HepG2 (cell line): ENCODE measurements at regions not wholly inside any gene's neighbourhood (a gene's known extent, or its start where the extent isn't known, plus 50 kb on each side); places are given as distances from the start of the nearest gene placed in this dataset.

Experiments used
- PAXIP1 ChIP-seq: sonication (generic); formaldehyde crosslinking; conservative IDR thresholded peaks from 2 replicates; pipeline ENCODE4 v1.4.0; 2020; ENCODE audit warnings: mild to moderate bottlenecking, missing genetic modification reagents, moderate library complexity
- SRY ChIP-seq: sonication (generic); formaldehyde crosslinking; IDR thresholded peaks from 2 replicates; pipeline ENCODE4 v1.8.0; 2022; ENCODE audit warnings: mild to moderate bottlenecking, missing genetic modification reagents
- TP53 ChIP-seq: sonication (generic); formaldehyde crosslinking; conservative IDR thresholded peaks from 2 replicates; pipeline ENCODE4 v1.4.0; 2020; ENCODE audit warnings: missing genetic modification reagents
- ZNF569 ChIP-seq: sonication (generic); formaldehyde crosslinking; IDR thresholded peaks from 2 replicates; pipeline ENCODE4 v1.5.0; 2020; ENCODE audit warnings: mild to moderate bottlenecking, missing genetic modification reagents, moderate library complexity, borderline replicate concordance
- ZNF644 ChIP-seq: IDR thresholded peaks from 2 replicates; pipeline ENCODE4 v1.6.1; 2016; ENCODE audit warnings: low read depth
- TF ChIP-seq, protein P1 (sequence below): sonication (generic); formaldehyde crosslinking; IDR thresholded peaks from 2 replicates; pipeline ENCODE4 v1.4.0; 2020; ENCODE audit warnings: missing genetic modification reagents, mild to moderate bottlenecking, borderline replicate concordance
- TF ChIP-seq, protein P2 (sequence below): sonication (generic); formaldehyde crosslinking; IDR thresholded peaks from 2 replicates; pipeline ENCODE4 v1.5.1; 2020; ENCODE audit warnings: mild to moderate bottlenecking, moderate library complexity, missing genetic modification reagents

- TF ChIP-seq, protein P1, sequence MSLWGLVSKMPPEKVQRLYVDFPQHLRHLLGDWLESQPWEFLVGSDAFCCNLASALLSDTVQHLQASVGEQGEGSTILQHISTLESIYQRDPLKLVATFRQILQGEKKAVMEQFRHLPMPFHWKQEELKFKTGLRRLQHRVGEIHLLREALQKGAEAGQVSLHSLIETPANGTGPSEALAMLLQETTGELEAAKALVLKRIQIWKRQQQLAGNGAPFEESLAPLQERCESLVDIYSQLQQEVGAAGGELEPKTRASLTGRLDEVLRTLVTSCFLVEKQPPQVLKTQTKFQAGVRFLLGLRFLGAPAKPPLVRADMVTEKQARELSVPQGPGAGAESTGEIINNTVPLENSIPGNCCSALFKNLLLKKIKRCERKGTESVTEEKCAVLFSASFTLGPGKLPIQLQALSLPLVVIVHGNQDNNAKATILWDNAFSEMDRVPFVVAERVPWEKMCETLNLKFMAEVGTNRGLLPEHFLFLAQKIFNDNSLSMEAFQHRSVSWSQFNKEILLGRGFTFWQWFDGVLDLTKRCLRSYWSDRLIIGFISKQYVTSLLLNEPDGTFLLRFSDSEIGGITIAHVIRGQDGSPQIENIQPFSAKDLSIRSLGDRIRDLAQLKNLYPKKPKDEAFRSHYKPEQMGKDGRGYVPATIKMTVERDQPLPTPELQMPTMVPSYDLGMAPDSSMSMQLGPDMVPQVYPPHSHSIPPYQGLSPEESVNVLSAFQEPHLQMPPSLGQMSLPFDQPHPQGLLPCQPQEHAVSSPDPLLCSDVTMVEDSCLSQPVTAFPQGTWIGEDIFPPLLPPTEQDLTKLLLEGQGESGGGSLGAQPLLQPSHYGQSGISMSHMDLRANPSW (CRISPR knock-in tag), result no peak
- no peak for TF ChIP-seq SRY (CRISPR knock-in tag)
- no peak for TF ChIP-seq ZNF644 (CRISPR knock-in tag)
- no peak for TF ChIP-seq TP53 (CRISPR knock-in tag)
- TF ChIP-seq, protein P2, sequence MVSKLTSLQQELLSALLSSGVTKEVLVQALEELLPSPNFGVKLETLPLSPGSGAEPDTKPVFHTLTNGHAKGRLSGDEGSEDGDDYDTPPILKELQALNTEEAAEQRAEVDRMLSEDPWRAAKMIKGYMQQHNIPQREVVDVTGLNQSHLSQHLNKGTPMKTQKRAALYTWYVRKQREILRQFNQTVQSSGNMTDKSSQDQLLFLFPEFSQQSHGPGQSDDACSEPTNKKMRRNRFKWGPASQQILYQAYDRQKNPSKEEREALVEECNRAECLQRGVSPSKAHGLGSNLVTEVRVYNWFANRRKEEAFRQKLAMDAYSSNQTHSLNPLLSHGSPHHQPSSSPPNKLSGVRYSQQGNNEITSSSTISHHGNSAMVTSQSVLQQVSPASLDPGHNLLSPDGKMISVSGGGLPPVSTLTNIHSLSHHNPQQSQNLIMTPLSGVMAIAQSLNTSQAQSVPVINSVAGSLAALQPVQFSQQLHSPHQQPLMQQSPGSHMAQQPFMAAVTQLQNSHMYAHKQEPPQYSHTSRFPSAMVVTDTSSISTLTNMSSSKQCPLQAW (CRISPR knock-in tag), result no peak
- TF ChIP-seq ZNF569, result no peak
- TF ChIP-seq PAXIP1, result no peak
These were observed 720.7 kb upstream of the ADGRB3 start (continued) for GRCh38 chr6:67914419-67914818.
